ENCODE measurements at regions not wholly inside any gene's neighbourhood (a gene's known extent, or its start where the extent isn't known, plus 50 kb on each side); places are given as distances from the start of the nearest gene placed in this dataset.
A peak's percentile ranks its signal among the peaks of the same experiment; 100 is the strongest.

GRCh38 chr3:150238048-150238802 lies 169.9 kb upstream of the TSC22D2 start:
- H3K4me1 ChIP-seq: peaks cover 0 to 16% (median 11%) of the 10 kb centered on the region in 3 donors
- ATAC-seq (peak; percentile 73 to 76 (median 75)), DNase-seq (no peak), FAIRE-seq (no peak)
- no peaks in the 10 kb centered on the region for H3K36me3 ChIP-seq
- no peaks in the 10 kb centered on the region for H3K27me3 ChIP-seq
- H3K4me3 ChIP-seq: peak overlapping the region in 1 of 4 donors; percentile 17
- WGBS, 2 donors: 30 to 36% methylated on average over 9 of the region's 9 CpGs
- no peak for TF ChIP-seq CTCF (IDR thresholded peaks at IDR 0.05)
- intact Hi-C loops (cut with DNase I): no loop called here
- peak overlapping the region in 3 of 4 donors; percentile 0 to 44 (median 19) for H3K27ac ChIP-seq
- no peaks in the 10 kb centered on the region for H3K9me3 ChIP-seq

- ATAC-seq (no peak), FAIRE-seq (no peak), DNase-seq (no peak)
- intact Hi-C loops (cut with DNase I): no loop called here
- Histone ChIP-seq H3K4me3 (no peak overlapping the region), H3K9me3 (no peaks in the 10 kb centered on the region), H3K36me3 (no peaks in the 10 kb centered on the region), H3K27me3 (no peaks in the 10 kb centered on the region), H3K27ac (no peak overlapping the region), H3K4me1 (peaks cover 0 to 18% (median 11%) of the 10 kb centered on the region in 3 donors)
- no peak for TF ChIP-seq CTCF (IDR thresholded peaks at IDR 0.05)
- 83 to 99% methylated on average over 3 of the region's 3 CpGs for WGBS, 2 donors
Measured at GRCh38 chr3:150237490-150237889, 170.6 kb upstream of the TSC22D2 start.

GRCh38 chr3:150236316-150237082 lies 171.6 kb upstream of the TSC22D2 start:
- Histone ChIP-seq H3K4me3 (no peak overlapping the region), H3K27me3 (no peaks in the 10 kb centered on the region), H3K9me3 (no peaks in the 10 kb centered on the region), H3K27ac (no peak overlapping the region), H3K36me3 (no peaks in the 10 kb centered on the region), H3K4me1 (peaks cover 0 to 18% (median 11%) of the 10 kb centered on the region in 3 donors)
- intact Hi-C loops (cut with DNase I): no loop called here
- TF ChIP-seq CTCF (IDR thresholded peaks at IDR 0.05): no peak
- no peak for ATAC-seq
- 86 to 88% methylated on average over 7 of the region's 7 CpGs for WGBS, 2 donors
- DNase-seq: no peak
- no peak for FAIRE-seq

- H3K36me3 ChIP-seq: no peaks in the 10 kb centered on the region
- H3K27me3 ChIP-seq: no peaks in the 10 kb centered on the region
- no peak for FAIRE-seq
- WGBS, 2 donors: 61 to 79% methylated on average over 1 of the region's 1 CpG
- H3K4me3 ChIP-seq: no peak overlapping the region
- ATAC-seq: no peak
- intact Hi-C loops (cut with DNase I): no loop called here
- H3K4me1 ChIP-seq: peaks cover 0 to 18% (median 11%) of the 10 kb centered on the region in 3 donors
- TF ChIP-seq CTCF (IDR thresholded peaks at IDR 0.05): no peak
- H3K27ac ChIP-seq: no peak overlapping the region
- no peaks in the 10 kb centered on the region for H3K9me3 ChIP-seq
- no peak for DNase-seq
Measured at GRCh38 chr3:150235799-150236198, 172.3 kb upstream of the TSC22D2 start.
